HK-2 (cell line): ENCODE measurements at regions not wholly inside any gene's neighbourhood (a gene's known extent, or its start where the extent isn't known, plus 50 kb on each side); places are given as distances from the start of the nearest gene placed in this dataset.

Experiments used
- DNase-seq: peaks from one replicate; pipeline ENCODE4 v3.0.0-alpha.2; 2018; ENCODE audit not compliant: unreplicated experiment

DNA sequence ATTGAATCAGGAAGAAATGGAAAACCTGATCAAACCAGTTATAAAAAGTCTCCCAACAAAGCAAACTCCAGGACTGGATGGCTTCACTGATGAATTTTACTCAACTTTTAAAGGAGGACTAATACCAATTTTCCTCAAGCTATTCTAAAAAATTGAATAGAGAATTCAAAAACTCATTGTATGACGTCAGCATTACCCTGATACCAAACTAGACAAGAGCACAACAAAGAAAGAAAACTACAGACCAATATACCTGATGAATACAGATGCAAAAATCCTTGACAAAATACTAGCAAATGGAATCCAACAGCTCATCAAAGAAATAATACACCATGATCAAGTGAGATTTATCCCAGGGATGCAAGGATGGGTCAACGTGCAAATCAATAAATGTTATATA, 172.9 kb downstream of the FNDC1 start:
- DNase-seq: no peak

DNA sequence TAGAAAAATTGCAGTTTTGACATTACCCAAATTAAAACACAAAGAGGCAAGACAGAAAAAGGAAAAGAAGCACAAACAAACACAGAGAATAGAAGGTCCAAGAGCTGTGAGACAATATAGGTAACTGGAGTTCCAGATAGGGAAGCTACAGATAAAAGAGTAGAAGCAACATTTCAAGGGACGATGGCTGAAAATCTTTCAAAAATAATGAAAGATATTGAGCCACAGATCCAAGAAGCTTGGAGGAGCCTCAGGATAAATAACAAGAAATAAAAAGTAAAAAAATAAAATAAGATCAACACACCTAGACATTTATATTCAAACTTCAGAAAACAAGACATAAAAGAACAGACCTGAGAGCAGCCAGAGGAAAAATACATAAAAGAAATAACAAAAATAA, 164.9 kb downstream of the FNDC1 start:
- DNase-seq: no peak

DNA sequence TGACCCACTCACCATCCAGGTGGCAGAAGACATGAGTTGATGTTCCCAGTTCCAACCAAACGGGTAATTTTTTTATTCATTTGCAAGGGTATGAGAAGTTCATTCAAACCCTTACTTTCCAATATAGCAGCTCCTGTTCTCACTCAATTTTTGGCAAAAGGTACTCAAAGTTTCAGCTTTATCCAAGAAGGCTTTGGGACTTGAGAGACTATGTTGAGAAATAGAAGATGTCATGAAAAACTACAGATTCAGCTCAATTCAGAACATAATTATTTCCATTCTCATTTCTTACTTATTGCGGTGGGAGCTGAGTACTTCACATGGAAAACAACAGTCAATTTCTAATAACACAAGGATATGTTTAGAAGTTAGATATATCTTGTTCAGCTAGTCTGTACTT, 162.3 kb downstream of the FNDC1 start:
- no peak for DNase-seq

DNA sequence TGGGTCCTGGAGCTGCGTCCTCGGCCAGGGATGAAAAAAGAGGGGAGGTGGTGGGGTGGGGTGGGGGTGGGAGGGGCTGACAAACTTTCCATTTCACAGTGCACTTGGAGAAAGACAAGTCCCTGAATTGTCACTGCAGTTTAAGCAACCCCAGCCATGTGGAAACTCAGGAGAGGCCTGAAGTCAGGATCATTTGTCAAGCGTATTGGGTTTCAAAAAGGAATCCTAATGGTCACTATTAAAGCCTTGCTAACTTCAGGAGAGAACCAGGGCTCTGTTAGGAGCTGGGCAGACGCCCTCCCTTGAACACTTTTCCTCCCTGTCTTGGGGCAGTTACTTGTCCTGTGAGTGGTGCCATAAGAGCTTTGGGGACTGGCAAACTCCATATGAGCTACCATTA, 159.9 kb downstream of the FNDC1 start:
- DNase-seq: no peak

DNA sequence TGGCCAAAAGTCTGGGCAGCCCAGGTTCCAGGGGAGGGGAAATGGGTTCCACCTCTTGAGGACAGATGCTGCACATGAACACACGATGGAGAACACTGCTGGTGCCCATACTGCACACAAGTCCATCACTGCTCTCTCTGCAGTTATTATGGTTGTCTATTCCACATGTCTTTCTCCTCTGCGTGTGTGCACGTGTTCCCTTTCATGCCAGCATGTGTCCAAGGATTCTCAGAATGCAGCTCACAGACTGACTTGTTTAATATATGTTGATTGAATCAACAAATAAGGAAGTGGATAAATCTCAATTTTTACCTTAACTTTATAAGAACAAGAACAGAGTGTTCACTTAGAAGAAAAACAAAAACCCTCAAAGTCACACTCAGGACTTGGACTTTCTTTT, 158.9 kb downstream of the FNDC1 start:
- DNase-seq: no peak

DNA sequence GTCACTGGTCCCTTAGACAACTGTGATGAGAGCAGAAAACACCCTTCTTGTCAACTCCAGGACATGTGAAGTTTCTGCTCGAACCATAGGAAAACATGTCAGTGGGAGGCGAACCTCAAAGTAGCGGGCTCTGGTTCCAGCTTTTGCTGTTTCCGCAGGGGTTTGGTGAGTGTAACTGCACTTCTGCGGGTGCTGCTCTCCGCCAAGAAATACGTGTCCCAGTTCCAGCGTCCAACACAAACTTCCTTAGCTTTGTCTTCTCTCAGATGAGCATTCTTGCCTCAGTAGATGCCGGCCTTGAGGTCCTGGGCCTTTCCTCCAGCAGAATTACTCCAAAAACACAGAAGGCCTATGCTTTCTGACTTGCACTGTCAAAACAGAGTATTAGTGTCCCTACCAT, 156.3 kb downstream of the FNDC1 start:
- DNase-seq: no peak

DNA sequence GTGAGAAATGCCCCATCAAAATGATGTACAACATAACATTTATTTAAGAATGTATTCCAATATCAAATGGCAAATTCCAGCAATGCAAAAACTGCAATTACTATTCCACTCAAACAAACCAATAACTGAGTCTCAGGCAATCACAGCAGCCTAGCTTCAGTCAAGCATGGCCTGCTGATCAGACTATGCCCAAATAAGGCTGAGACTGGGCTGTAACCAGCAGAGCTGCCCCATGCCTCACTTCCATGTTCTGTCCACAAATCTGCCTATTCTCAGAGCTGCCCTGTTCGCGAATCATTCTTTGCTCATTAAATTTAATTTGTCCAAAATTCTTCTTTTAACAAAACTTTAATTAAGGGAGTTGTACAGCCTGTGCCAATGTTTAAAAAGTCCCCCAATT, 155.4 kb downstream of the FNDC1 start:
- no peak for DNase-seq
